GM21529 (cell line): ENCODE measurements at regions not wholly inside any gene's neighbourhood (a gene's known extent, or its start where the extent isn't known, plus 50 kb on each side); places are given as distances from the start of the nearest gene placed in this dataset.

Experiments used
- ATAC-seq: cut with Tn5 transposase; IDR thresholded peaks from one replicate; pipeline ENCODE4 v1.9.1; 2021; ENCODE audit not compliant: unreplicated experiment

DNA sequence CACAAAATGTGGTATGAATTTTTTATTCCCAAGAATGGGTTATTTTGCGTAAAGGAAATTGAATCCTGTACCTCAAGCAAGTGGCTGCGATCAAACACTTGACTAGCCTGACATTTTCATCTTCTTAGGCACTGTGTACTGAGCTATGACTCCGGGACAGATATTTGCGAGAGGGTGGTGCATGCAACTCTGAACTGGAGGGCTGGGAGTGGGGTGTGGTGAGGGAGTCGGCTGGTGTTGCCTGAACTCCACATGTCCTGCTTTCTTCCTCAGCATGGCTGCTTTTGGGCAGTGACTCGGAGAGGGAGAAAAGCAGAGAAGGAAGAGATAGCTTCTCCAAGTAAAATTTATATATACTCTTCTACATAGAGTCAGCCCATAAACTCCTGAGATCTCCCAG lies 68.5 kb upstream of the GATB start:
- ATAC-seq, result no peak

GRCh38 chr4:151824656-151825055 lies 63.8 kb upstream of the GATB start:
- no peak for ATAC-seq

- no peak for ATAC-seq
Observed at GRCh38 chr4:151822331-151822730, 61.5 kb upstream of the GATB start.

- ATAC-seq, result no peak
Observed at GRCh38 chr4:151820004-151820403, 59.2 kb upstream of the GATB start.

- no peak for ATAC-seq
Observed at GRCh38 chr4:151811403-151811802, 50.6 kb upstream of the GATB start.
